Left lung (tissue), 4 donors: ENCODE measurements at regions not wholly inside any gene's neighbourhood (a gene's known extent, or its start where the extent isn't known, plus 50 kb on each side); places are given as distances from the start of the nearest gene placed in this dataset.

ENCODE experiments used
- ATAC-seq: fragments of 200-7000 bp; cut with Tn5 transposase; one replicate; pipeline ENCODE4 v1.9.1; 2020; ENCODE audit warnings: moderate library complexity
- DNase-seq, 4 donors: peaks; one replicate each; pipeline ENCODE4 v3.0.0-alpha.2; 2013 to 2020
- H3K27ac ChIP-seq, 2 donors: fragments of 200-600 bp; sonication (generic) in 1 of 2; one replicate each; pipeline versions ENCODE4 v1.5.0 to v1.8.0; 2020 to 2021
- H3K27me3 ChIP-seq, 2 donors: fragments of 200-600 bp; sonication (generic) in 1 of 2; one replicate each; pipeline versions ENCODE4 v1.5.0 to v1.8.0; 2020 to 2021
- H3K36me3 ChIP-seq, 2 donors: fragments of 200-600 bp; sonication (generic) in 1 of 2; one replicate each; pipeline versions ENCODE4 v1.5.0 to v1.8.0; 2020 to 2021
- H3K4me1 ChIP-seq, 2 donors: fragments of 200-600 bp; one replicate each; pipeline ENCODE4 v1.8.0; 2021
- H3K4me3 ChIP-seq, 2 donors: fragments of 200-600 bp; sonication (generic) in 1 of 2; one replicate each; pipeline versions ENCODE4 v1.5.0 to v1.8.0; 2020 to 2021; ENCODE audit warnings: mild to moderate bottlenecking in 1 of 2
- H3K9me3 ChIP-seq, 2 donors: fragments of 200-600 bp; sonication (generic) in 1 of 2; one replicate each; pipeline versions ENCODE4 v1.5.0 to v1.8.0; 2020 to 2021
- CTCF ChIP-seq, 2 donors: fragments of 200-600 bp; sonication (generic) in 1 of 2; IDR thresholded peaks; one replicate each; pipeline versions ENCODE4 v1.5.0 to v1.8.0; 2021; ENCODE audit warnings: antibody characterized with exemption in 2 of 2
- intact Hi-C, 2 donors: fragments of 100-400 bp; cut with DNase I; formaldehyde crosslinking; loops; one replicate each; pipeline versions ENCODE4 v1.11.2 to v1.14.2; 2022
- donor health status: DM: no; HTN: yes; CAD: no.
- donor health status: DM: no; HTN: no; CAD: no.

DNA sequence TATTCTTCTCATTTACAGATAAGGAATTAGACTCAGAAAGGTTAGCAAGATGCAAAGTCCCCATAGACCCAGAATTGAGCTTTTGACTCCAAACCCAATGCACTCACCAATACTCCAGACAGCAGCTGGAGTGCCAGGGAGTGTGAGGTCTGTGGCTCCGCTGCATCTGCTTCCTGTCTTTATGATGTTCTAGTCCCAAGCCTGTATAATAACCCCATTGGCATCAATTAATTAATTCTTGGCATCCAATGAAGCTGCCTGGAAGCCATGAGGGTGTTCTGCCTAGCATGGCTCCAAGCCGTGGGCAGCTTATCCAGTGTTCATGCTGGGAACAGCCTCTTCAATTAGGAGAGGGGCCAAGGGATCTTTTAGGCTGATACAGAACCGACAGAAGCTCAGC is 188.7 kb downstream of the GIPC2 start:
- Histone ChIP-seq H3K9me3 (no peaks in the 10 kb centered on the region), H3K4me1 (no peaks in the 10 kb centered on the region), H3K27ac (no peak overlapping the region), H3K4me3 (no peak overlapping the region), H3K27me3 (no peaks in the 10 kb centered on the region), H3K36me3 (no peaks in the 10 kb centered on the region)
- intact Hi-C loops: no loop called here
- no peak for TF ChIP-seq CTCF (IDR thresholded peaks at IDR 0.05)
- no peak for ATAC-seq
- DNase-seq: no peak

DNA sequence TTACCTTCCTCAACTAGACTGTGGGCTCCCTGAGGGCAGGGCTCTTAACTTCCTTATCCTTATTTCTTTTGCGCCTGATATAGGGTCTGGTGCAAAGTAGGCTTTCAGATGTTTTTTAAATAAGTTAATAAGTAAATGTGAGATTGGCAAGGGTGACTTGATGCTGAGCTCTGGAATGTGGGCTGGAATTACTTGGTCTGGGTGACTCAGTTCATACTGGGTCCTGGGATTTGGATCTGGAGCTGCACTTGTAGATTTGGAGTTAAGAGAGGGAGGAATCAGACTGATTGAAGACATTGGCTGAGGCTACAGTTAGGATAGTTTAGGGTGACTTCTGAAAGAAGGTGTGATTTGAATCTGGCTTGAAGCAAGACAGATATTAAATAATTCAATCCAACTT is 190.9 kb downstream of the GIPC2 start:
- no peaks in the 10 kb centered on the region for H3K36me3 ChIP-seq
- DNase-seq (no peak), ATAC-seq (no peak)
- H3K27ac ChIP-seq: peak overlapping the region in 1 of 2 donors; percentile 65
- intact Hi-C loops: no loop called here
- TF ChIP-seq CTCF (IDR thresholded peaks at IDR 0.05): no peak
- no peaks in the 10 kb centered on the region for H3K4me1 ChIP-seq
- peaks cover 0 to 3% of the 10 kb centered on the region in 2 donors for H3K9me3 ChIP-seq
- no peak overlapping the region for H3K4me3 ChIP-seq
- H3K27me3 ChIP-seq: no peaks in the 10 kb centered on the region

DNA sequence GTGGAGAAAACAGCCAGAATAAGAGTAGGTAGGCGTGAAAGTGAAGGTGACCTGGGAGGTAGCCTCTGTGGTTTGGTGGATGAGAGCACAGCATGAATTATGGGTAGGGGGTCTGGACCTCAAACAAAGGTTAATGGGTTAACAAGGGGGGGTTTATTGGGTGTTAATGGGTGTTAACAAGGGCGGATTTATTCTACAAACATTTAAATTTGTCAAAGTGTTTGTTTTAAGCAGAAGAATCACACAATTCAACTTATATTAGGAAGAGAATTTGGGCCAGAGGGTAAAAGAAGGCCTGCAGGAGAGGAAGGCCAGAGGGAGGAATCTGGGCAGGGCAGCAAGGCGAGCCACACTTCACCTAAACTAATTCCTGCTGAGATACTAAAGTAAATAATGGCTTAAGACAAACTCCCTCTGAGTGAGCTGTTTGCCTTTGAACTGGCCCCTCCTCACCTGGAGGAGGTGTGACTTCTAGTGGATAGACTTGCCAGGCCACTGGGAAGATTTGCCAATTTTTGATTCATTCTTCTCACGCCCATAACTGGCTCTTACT is 191.7 kb downstream of the GIPC2 start:
- TF ChIP-seq CTCF (IDR thresholded peaks at IDR 0.05): no peak
- intact Hi-C loops: no loop called here
- peak overlapping the region; percentile 48 to 65 for H3K27ac ChIP-seq
- H3K4me1 ChIP-seq: no peaks in the 10 kb centered on the region
- H3K36me3 ChIP-seq: no peaks in the 10 kb centered on the region
- DNase-seq: peak in 3 of 4 donors; percentile 5 to 66 (median 53)
- peaks cover 0 to 3% of the 10 kb centered on the region in 2 donors for H3K9me3 ChIP-seq
- H3K27me3 ChIP-seq: no peaks in the 10 kb centered on the region
- peak; percentile 98 for ATAC-seq
- no peak overlapping the region for H3K4me3 ChIP-seq

DNA sequence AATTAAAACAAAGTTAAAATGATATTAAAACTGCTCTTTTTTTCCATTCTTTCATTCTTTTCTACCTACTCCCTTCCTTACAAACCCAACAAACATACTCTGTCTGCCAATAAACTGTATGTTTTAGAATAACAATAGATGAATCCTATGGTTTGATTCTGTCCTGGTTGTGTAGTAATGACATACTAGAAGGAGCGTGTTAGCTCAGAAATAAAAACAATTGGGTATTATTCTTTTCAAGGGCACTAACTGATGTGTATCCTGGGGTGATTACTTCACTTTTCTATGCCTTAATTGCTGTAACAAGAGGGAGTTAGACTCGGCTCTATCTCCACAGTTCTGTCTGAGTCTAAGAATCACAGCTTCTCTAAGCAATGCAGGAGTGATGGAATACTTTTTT is 194.4 kb downstream of the GIPC2 start:
- H3K9me3 ChIP-seq: peaks cover 0 to 3% of the 10 kb centered on the region in 2 donors
- intact Hi-C loops: no loop called here
- H3K27ac ChIP-seq: no peak overlapping the region
- ATAC-seq: no peak
- H3K4me3 ChIP-seq: no peak overlapping the region
- no peak for DNase-seq
- no peaks in the 10 kb centered on the region for H3K27me3 ChIP-seq
- no peaks in the 10 kb centered on the region for H3K4me1 ChIP-seq
- H3K36me3 ChIP-seq: no peaks in the 10 kb centered on the region
- TF ChIP-seq CTCF (IDR thresholded peaks at IDR 0.05): no peak

GRCh38 chr1:78240755-78241154 is 195.0 kb downstream of the GIPC2 start:
- no peaks in the 10 kb centered on the region for H3K27me3 ChIP-seq
- H3K36me3 ChIP-seq: no peaks in the 10 kb centered on the region
- ATAC-seq: no peak
- no peak for TF ChIP-seq CTCF (IDR thresholded peaks at IDR 0.05)
- intact Hi-C loops: no loop called here
- no peak overlapping the region for H3K27ac ChIP-seq
- peaks cover 0 to 3% of the 10 kb centered on the region in 2 donors for H3K9me3 ChIP-seq
- no peak overlapping the region for H3K4me3 ChIP-seq
- H3K4me1 ChIP-seq: no peaks in the 10 kb centered on the region
- DNase-seq: no peak
